DMS114 treated with DMSO at 0.1 percent for 48 hours (cell line): ENCODE measurements at regions not wholly inside any gene's neighbourhood (a gene's known extent, or its start where the extent isn't known, plus 50 kb on each side); places are given as distances from the start of the nearest gene placed in this dataset.
A peak's percentile ranks its signal among the peaks of the same experiment; 100 is the strongest.

Experiments
- DNase-seq: peaks from one replicate; lab custom pipeline; 2025; ENCODE audit not compliant: unreplicated experiment; lab: John Stamatoyannopoulos, UW

DNA sequence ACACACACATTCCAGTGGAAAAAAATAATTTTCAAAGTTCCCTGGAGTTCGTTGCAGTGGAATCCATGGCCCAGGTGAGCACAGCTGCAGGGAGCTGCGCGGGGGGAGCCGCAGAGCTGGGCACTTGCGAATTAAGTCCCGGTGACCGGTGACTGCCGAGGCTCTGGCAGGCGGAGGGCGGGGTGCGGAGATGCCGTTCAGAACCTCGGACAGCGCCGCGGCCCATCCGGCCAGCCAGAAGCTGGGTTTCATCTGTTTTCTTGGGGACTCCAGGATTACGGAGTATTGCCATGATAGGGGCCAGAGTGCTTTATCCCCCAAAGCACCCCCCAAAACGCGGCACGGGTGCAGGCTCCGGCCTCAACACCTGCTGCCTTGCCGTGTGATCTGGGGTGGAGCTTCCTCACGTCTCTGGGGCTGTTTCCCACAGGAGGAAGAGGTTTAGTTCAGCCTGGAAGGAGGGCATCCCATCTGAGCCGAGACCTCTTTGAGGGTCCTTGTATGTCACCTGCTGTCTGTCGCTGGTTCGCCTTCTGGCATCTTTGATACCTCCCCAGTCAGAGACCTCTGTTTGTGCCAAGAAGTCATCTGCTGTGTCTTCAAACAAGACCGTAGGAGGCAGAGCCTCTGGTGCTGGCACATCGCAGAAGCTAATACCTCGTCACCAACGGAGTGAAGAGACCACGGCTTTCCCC lies 99.4 kb downstream of the YTHDF1 start:
- no peak for DNase-seq

DNA sequence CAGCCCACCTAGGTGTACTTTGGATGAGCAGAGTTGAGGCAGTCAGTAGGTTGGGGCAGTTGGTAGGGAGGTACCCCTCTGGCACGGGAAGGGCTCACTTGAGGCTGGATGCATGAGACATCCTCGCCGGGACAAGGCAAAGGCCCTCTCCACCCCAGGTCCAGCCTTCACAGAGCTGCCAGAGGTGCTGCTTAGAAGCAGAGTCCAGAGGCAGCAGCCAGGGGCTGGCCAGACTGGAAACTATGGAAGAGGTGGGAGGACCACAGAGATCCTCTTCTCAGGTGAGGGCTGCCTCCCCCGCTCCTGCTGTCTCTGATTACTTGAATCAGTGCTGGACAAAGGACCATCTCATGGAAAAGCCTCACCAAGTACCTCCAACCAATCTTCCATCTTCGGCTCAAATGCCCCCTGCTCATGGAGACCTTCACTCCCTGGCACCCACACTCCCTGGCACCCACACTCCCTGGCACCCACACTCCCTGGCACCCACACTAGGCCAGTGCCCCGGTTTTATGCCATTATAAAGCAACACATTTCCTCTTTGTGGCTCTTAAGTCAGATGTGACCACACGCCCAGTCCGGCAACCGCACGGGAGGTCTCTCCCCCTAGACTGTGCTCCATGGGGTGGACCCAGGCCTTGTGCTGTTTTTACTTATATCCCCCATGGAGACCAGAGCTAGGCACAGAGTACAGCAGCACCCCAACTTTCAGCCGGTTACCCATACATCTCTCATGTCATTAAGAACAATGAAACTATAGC lies 100.1 kb downstream of the YTHDF1 start:
- DNase-seq = no peak

DNA sequence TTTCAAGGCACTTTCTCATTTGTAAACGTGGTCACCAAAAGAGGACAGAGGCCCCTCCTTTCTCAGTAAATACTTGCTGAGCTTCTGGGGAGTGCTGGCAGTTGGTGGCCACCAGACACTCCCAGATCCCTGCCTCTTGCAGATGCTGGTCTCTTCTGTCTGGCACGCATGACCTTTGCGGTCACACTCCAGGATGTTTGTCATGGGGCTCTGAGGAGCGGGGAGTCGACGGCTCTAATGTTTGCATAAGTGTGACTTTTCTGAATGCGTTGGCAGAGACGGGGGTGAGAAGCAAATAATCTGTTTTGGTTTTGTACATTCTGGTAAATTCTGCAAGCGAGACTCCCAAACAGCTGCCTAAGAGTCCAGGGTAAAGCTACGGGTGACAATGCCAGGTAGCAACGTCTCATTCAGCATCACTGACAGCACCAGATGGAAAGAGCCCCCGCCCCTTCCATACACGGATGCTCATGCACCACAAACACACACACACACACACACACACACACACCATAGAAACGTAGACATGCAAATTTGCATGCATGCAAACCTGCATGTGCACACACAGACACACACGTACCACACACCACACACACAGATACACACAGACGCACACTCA lies 101.1 kb downstream of the YTHDF1 start:
- DNase-seq = no peak

DNA sequence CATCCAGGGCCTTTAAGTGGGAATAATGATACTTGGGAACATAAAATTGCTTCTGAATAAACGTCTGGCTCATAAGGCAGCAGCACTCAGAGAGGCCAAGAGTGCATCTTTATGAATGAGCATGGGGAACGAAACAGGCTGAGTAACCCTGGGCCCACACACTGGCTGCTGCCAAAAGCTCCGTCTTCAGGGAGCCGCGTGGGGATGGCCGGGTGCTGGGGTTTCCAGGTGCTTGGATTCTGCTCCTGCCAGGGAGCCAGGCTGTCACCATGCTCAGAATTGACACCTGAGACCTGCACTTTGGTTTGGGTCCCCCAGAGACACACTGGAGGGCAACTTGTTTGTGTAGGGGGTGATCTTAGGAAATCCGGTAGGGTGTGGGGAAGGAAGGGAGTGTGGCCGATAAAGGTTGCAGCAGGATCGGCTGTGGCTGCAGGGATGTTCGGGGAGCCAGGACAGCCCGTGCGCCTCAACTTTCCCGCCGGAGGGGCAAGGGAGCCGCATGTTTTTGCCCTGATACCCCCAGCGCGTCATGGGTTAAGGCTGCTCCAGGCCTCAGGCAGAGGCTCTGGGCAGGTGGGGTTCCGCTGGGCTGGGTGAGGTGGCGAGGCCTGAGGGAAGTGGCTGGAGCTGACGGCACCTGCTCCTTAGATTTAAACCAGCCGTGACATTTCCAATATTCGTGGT lies 101.8 kb downstream of the YTHDF1 start:
- DNase-seq = no peak

DNA sequence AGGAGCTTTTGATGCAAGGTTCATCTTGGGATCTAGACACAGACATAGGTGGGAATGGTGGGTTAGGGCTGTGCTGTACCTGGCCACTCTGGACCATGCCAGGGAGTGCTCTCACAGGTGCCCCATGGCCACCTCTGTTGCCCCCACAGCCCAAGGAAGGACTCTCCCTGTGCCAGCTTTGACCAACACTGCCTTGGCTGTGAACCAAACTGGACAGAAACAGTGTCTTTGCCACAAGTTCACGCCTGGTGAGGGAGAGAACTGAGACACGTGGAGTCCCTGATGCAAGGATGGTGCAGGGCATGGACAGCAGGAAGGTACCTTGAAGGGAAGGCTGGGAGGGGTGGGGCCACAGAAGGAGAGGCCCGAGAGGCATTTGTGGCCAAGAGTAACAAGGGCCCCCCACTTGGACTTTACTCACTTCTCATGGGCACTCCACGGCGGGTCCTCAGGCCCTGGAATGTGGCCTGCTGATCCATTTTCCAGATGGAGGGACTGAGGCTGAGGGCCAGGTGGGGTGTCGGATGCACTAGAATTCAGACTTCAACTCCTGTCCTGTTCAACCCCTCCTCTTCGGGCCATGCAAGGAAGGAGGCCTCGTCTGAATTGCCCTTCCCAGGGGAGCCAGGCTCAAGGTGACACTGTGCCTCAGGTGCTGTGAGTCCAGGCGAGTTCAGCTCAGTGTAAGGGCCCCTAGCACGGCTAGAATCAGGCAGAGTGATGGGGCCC lies 103.3 kb downstream of the YTHDF1 start:
- DNase-seq = no peak

DNA sequence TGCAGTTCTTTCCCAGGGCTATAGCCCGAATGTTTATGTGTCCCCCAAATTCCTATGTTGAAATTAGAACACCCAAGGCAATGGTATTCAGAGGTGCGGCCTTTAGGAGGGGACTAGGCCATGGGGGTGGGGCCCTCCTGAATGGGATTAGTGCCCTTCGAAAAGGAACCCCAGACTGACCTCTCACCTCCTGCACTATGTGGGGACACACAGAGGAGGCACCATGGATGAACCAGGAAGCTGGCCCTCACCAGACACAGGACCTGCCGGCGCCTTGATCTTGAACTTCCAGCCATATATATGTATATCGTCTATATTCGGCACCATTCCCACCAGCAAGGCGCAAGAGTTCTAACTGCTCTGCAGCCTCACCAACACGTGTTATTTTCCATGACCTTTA lies 101.5 kb upstream of the BHLHE23 start:
- no peak for DNase-seq

DNA sequence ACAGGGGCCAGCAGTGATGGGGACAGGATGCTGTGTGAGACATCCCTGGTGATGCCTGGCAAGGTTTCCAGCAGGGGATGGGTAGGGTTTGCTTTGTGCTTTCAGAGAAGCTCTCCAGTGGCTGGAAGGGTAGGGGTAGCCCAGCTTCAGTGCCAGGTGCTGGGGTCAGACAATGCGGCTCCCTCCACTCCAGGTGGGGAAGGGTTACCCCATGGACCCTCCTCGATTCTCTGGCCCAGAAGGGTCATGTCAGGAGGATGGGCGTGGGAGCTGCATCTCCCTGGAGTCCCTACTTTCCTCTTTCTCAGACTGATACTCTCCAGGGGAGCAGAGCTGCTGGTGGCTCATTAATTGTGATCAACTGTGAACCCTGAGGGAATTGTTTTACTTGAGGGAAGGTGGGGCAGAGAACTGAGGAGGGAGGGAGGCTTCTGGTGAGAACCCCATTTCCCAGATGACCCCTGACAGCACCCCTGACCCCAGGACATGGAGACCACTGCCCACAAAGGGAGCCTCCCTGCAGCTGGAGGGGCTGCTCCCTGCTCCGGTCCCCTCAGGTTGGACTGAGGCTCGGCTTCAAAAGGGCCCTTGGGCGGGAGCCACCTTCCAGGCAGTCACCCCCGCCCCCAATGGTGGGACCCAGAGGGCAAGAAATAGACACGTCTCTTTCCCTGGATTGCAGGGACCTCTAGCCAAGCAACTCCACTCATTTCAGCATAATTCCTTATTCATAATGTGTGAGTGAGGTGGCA lies 100.9 kb upstream of the BHLHE23 start:
- no peak for DNase-seq

DNA sequence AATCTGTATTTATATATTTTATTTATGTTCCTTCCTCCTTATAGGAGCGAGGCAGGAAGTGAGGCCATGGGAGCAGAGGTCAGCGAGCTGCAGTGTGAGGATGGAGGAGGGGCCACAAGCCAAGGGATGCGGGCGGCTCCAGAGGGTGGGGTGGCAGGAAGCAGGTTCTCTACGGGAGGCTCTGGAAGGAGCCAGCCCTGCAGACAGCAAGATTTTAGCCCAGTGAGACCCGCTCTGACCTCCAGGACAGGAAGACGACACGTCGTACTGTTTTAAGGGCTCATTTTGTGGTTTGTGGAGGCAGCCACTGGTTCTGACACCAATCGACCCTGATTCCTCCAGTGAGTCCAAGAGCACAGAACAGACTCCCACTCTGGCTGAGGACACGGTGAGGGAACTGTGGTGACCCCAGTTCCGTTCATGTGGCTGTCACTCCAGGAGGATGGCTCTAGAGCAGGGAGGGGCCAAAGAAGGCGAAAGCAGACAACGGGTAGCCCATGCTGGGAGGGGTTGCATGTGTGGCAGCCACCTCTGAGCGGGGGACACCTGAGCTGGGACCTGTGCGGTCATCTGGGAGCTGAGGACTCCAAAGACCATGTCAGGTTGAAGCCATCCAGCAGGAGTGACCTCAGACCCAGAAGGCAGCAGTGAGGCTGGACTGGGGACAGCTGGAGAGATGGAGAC lies 100.1 kb upstream of the BHLHE23 start:
- DNase-seq = no peak

DNA sequence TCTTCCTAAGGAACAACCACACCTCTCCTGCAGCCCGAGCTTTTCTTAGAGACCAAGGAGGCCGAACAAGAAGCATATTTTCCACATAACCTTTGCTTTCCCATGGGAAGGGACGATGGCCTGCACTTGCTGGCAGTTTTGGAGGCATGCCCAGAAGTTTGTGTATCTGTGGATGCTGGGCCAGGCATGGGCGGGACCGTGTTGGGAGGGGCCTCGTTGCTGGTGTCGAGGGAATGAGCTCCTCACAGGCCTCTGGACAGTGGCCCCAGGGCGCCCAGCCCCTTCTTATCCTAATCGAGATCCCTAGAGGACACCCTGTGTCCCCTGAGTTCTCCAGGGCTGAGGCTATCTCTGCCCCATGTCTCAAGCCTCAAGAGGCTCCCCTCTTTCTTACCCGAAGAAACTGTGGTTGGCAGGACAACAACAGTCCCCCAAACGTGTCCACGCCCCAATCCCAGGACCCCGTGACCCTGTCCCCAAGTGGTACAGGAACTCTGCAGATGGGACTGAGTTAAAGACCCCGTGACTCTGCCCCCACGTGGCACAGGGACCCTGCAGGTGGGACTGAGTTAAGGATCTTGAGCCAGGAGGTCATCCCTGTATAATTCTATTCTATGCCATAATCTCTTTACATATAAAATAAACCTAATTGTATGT lies 99.5 kb upstream of the BHLHE23 start:
- DNase-seq = no peak

DNA sequence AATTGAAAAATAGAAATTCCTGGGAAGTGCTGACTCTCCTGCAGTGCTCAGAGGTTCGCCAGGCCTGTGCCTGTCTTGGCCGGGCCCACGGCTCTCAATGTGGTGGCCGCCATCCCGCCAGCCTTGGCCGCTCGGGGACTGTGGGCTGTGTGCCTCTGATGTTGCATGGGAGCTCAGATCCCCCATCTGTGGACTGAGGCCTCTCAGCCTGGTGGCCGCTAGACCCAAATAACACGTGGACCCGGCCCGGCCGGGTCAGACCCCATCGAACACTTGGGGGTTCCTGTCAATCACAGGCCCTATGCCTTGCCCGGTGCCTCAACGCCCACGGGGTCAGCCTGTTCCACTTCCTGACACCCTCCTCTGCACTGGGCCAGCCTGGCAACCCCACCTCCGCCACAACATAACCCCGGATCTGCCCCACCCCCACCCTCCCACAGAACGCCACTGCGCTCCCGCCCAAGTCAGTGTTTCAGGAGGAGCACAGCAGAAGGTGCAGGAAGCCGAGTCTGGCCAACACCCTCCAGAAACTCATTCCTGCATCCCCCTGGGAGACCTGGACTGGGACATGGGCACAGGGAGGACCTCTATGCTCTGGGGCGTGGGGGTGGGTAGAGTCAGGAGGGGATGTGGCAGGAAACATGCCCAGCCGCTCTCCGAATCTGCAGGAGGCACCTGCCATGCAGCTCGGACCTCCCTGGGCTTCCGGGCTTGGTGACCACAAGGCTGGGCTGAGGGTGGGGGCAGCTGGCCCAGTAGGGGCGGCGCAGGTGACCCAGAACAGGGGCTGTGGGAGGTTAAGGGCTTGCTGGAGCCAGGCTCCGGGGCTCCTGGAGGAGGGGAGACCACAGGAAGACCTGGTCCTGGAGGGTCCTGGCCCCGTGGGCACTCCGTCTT lies 98.7 kb upstream of the BHLHE23 start:
- DNase-seq = no peak

DNA sequence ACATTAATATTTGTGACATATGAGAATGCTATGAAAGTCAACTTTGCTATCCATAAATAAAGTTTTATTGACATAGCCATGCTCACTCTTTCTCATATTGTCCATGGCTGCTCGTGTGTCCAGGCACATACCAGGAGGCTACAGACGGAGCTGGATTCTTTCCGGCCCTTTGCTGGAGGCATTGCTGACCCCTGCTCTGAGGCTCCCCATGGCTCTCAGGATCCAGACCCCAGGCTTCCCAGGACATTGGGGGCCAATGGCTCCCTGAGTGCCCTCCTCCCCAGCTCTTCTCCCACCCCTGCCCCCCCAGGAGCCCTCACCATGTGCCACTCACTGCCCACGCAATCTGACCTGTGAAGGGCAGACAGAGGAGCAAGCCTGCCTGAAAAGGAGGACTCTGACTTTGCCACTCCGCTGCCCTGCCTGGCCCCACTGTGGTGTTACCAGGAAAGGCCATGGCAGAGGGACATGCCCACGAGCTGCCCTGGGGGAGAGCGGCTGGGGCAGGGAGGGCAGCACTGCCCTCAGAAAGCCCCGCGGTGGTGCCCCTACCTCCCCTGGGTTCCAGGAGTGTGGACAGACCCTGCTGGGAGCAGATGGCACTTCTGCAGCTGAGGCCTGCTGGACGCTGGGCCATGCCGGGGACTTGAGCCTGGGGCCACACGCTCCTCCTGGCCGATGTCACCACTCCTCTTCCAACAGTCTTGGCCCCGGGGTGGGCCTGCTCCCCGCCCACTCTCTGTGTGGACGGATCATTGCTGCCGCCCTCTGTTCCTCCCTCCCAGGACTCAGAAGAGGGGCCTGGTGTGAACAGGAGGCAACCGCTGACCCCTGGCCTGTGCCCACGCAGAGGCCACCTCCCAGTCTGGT lies 97.8 kb upstream of the BHLHE23 start:
- DNase-seq = no peak

DNA sequence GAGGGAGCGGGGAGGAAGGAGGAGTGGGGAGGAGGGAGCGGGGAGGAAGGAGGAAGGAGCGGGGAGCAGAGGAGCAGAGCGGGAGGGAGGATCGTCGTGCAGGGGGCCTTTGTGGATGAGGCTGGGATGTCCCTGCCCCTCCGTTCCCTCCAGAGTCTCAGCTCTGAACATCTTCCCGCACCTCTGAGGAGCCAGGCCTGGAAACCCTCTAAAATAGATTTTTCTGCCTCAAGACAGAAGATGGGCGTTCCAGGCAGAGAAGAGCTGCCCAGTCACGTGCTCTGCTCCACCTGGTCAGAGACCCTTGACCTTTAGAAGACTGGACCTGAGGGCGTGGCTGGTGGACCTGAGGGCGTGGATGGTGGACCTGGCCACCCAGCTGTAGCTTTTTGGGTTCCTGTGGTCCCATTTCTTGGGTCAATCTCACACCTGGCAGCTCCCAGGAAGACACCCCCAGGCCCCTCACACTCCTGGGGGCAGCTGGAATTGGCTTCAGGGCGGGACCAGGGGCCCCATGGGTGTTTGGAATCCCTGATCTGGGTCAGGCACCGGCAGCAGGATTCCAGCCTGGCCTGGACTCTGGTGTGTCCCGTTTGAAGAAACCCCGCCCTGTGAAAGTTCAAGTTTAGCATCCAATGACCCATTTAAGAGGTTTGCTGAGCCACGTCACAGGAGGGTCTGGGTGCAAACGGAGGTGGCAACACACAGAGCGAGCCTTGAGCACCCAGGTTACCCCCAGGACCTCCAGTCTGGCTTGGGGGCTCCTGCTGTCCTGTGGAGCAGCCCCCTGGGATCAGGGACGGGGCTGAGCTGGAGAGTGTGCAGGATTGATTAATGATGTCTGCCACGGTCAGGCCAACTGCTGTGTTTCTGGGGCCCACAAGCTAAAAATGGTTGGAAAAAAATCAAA lies 96.9 kb upstream of the BHLHE23 start:
- DNase-seq = peak; percentile 9

DNA sequence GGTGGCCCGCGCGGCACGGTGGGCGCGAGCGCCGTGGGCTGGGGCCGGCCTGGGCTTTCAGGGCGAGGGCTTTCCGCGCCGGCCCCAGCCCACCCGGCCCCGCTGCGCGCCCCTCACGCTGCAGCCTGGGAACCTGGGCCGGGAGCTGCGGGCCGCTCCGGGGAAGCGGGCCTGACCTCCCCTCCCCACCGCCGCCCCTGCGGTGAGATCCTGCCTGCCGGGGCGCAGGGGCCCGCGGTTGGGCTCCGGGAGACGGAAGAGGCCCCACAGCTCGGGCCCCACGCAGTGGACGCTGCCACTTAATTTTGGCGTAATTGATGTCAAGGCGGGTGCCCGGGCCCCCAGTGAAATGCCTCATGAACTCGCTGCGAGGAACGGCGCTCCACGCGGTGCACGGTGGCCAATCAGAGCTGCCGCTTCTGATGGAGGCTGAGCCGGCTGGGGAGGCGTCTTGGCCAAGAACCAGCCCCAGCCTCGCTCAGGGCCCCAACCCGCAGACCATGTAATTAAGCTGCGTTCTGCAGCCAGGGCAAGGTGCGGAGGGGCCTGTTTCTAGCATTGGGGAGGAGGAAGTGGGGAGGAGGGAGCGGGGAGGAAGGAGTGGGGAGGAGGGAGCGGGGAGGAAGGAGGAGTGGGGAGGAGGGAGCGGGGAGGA lies 96.1 kb upstream of the BHLHE23 start:
- DNase-seq = no peak

DNA sequence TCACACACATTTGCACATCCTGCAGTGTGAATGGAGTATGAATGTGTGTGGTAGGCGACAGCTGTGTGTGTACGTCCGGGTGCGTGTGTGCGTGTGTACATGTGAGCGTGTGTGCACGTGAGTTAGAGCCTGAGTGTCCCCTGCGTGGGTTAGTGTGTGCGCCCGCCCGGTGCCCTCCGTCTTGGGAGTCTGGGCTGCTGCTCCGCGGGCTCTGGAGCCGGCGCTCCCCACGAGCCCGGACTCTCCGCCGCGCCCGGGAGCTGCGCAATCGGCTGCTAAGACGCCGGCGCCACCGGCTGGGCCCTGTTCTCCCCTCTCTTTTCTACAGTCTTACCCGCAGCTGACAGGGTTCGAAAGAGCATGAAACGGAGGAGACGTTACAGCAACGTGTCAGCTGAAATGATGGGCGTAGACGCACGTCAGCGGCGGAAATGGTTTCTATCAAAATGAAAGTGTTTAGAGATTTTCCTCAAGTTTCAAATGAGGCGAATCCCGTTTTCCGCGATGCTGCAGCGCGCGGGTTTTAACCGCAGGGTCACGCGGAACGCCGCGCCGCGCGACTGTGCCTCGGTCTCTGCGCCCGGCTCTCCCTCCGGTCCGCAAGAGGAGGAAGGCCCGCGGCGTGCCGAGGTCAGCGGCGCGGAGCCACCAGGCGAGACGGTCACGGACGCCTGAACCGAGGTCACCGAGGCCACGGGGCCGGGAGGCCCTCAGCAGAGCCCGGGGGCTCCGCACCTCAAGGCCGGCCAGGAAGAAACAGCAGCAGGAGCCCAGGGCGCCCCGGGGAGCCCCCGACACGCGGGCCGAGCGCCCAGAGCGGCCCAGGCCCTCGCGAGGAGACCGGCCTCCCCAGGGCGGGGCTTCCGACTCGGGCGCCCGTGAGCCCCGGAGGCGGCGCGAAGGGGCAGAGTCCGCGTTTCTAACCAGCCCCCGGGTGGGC lies 95.3 kb upstream of the BHLHE23 start:
- DNase-seq = peak; percentile 28
